ENCODE measurements at regions not wholly inside any gene's neighbourhood (a gene's known extent, or its start where the extent isn't known, plus 50 kb on each side); places are given as distances from the start of the nearest gene placed in this dataset.
"Not testable (repeated sequence)": the region's sequence is repeated elsewhere in the genome, so short reads cannot be mapped to it uniquely, and the experiment has no call there.

- H3K4me1 Mint-ChIP-seq = peaks cover 25% of the 10 kb centered on the region
- TF ChIP-seq CTCF (IDR thresholded peaks at IDR 0.05; ENCODE audit: unreplicated experiment in 3 of 3) = no peak
- H3K27ac Mint-ChIP-seq = no peak overlapping the region
- peaks cover 5% of the 10 kb centered on the region for H3K9me3 Mint-ChIP-seq
- H3K27me3 Mint-ChIP-seq (ENCODE audit: low read depth) = no peaks in the 10 kb centered on the region
- H3K4me3 Mint-ChIP-seq = no peak overlapping the region
- H3K36me3 Mint-ChIP-seq (ENCODE audit: low read depth) = peaks cover 3% of the 10 kb centered on the region
Observed at GRCh38 chr14:84085493-84085892, 1444.5 kb upstream of the FLRT2 start.

- Mint-ChIP-seq H3K9me3 (peaks cover 5% of the 10 kb centered on the region), H3K4me3 (no peak overlapping the region)
- no peak for TF ChIP-seq CTCF (IDR thresholded peaks at IDR 0.05; ENCODE audit: unreplicated experiment in 3 of 3)
Observed at GRCh38 chr14:84086714-84087113, 1443.2 kb upstream of the FLRT2 start.

GRCh38 chr14:84087986-84088531 lies 1441.9 kb upstream of the FLRT2 start:
- H3K36me3 Mint-ChIP-seq (ENCODE audit: low read depth) = peaks cover 3% of the 10 kb centered on the region
- H3K4me1 Mint-ChIP-seq = peaks cover 20% of the 10 kb centered on the region
- H3K9me3 Mint-ChIP-seq = peaks cover 2% of the 10 kb centered on the region
- TF ChIP-seq CTCF (IDR thresholded peaks at IDR 0.05; ENCODE audit: unreplicated experiment in 3 of 3) = no peak
- H3K27me3 Mint-ChIP-seq (ENCODE audit: low read depth) = no peaks in the 10 kb centered on the region
- H3K4me3 Mint-ChIP-seq = peak overlapping the region in 1 of 3 experiments; percentile 6
- H3K27ac Mint-ChIP-seq = peak overlapping the region; percentile 68 to 84 (median 76)

More at GRCh38 chr14:84086714-84087113, 1443.2 kb upstream of the FLRT2 start:
- Mint-ChIP-seq H3K4me1 (peaks cover 25% of the 10 kb centered on the region), H3K27me3 (ENCODE audit: low read depth) (no peaks in the 10 kb centered on the region), H3K27ac (peak overlapping the region in 2 of 3 experiments; percentile 13 to 53), H3K36me3 (ENCODE audit: low read depth) (peaks cover 3% of the 10 kb centered on the region)

GRCh38 chr14:84090837-84091236 lies 1439.1 kb upstream of the FLRT2 start:
- Mint-ChIP-seq H3K27ac (no peak overlapping the region), H3K9me3 (peaks cover 2% of the 10 kb centered on the region), H3K36me3 (ENCODE audit: low read depth) (peaks cover 2% of the 10 kb centered on the region), H3K4me3 (no peak overlapping the region), H3K4me1 (peaks cover 28% of the 10 kb centered on the region), H3K27me3 (ENCODE audit: low read depth) (no peaks in the 10 kb centered on the region)
- TF ChIP-seq CTCF (IDR thresholded peaks at IDR 0.05; ENCODE audit: unreplicated experiment in 3 of 3) = no peak

GRCh38 chr14:84095681-84096080 lies 1434.3 kb upstream of the FLRT2 start:
- peaks cover 2% of the 10 kb centered on the region for H3K36me3 Mint-ChIP-seq (ENCODE audit: low read depth)
- peak overlapping the region; percentile 52 to 59 (median 57) for H3K27ac Mint-ChIP-seq
- no peak overlapping the region for H3K4me3 Mint-ChIP-seq
- H3K27me3 Mint-ChIP-seq (ENCODE audit: low read depth) = no peaks in the 10 kb centered on the region
- H3K4me1 Mint-ChIP-seq = peaks cover 22% of the 10 kb centered on the region
- TF ChIP-seq CTCF (IDR thresholded peaks at IDR 0.05; ENCODE audit: unreplicated experiment in 3 of 3) = no peak
- peaks cover 11% of the 10 kb centered on the region for H3K9me3 Mint-ChIP-seq

GRCh38 chr14:84098261-84098660 lies 1431.7 kb upstream of the FLRT2 start:
- H3K36me3 Mint-ChIP-seq (ENCODE audit: low read depth) = peaks cover 14% of the 10 kb centered on the region
- no peaks in the 10 kb centered on the region for H3K27me3 Mint-ChIP-seq (ENCODE audit: low read depth)
- no peak overlapping the region for H3K27ac Mint-ChIP-seq
- peaks cover 22% of the 10 kb centered on the region for H3K4me1 Mint-ChIP-seq
- no peak for TF ChIP-seq CTCF (IDR thresholded peaks at IDR 0.05; ENCODE audit: unreplicated experiment in 3 of 3)
- H3K9me3 Mint-ChIP-seq = peaks cover 31% of the 10 kb centered on the region
- H3K4me3 Mint-ChIP-seq = no peak overlapping the region

GRCh38 chr14:84099560-84099959 lies 1430.4 kb upstream of the FLRT2 start:
- peaks cover 22% of the 10 kb centered on the region for H3K4me1 Mint-ChIP-seq
- not testable (repeated sequence) for H3K27ac Mint-ChIP-seq; H3K4me3 Mint-ChIP-seq; H3K27me3 Mint-ChIP-seq (ENCODE audit: low read depth)
- H3K36me3 Mint-ChIP-seq (ENCODE audit: low read depth) = peaks cover 14% of the 10 kb centered on the region
- H3K9me3 Mint-ChIP-seq = peaks cover 36% of the 10 kb centered on the region
